HFFc6 (cell line): ENCODE measurements at regions not wholly inside any gene's neighbourhood (a gene's known extent, or its start where the extent isn't known, plus 50 kb on each side); places are given as distances from the start of the nearest gene placed in this dataset.

Experiments
- DNase-seq: peaks from one replicate; pipeline ENCODE4 v3.0.0-alpha.2; 2018
- H3K27ac Mint-ChIP-seq: 2 replicates; pipeline ENCODE4 v1.8.0; 2020; ENCODE audit warnings: mild to moderate bottlenecking, mixed read lengths
- H3K27me3 Mint-ChIP-seq: 2 replicates; pipeline ENCODE4 v1.8.0; 2021; ENCODE audit warnings: mild to moderate bottlenecking, moderate library complexity, mixed read lengths; ENCODE audit not compliant: insufficient read depth
- H3K36me3 Mint-ChIP-seq: 2 replicates; pipeline ENCODE4 v1.8.0; 2021; ENCODE audit warnings: low read depth, mixed read lengths
- H3K4me1 Mint-ChIP-seq: 2 replicates; pipeline ENCODE4 v1.8.0; 2020; ENCODE audit warnings: low read depth, mixed read lengths
- H3K4me3 Mint-ChIP-seq: 2 replicates; pipeline ENCODE4 v1.8.0; 2020; ENCODE audit warnings: mild to moderate bottlenecking, moderate library complexity, mixed read lengths
- H3K9me3 Mint-ChIP-seq: 2 replicates; pipeline ENCODE4 v1.8.0; 2020; ENCODE audit warnings: mild to moderate bottlenecking, mixed read lengths
- CTCF ChIP-seq: fragments of 200-600 bp; sonication (generic); IDR thresholded peaks from 2 replicates; pipeline ENCODE4 v1.5.0; 2021; ENCODE audit warnings: antibody characterized with exemption, mild to moderate bottlenecking

- peaks cover 6% of the 10 kb centered on the region; the same call in 1 of the 2 replicates for H3K4me1 Mint-ChIP-seq
- H3K36me3 Mint-ChIP-seq = no peaks in the 10 kb centered on the region
- no peaks in the 10 kb centered on the region for H3K9me3 Mint-ChIP-seq
- no peak for TF ChIP-seq CTCF
- H3K27ac Mint-ChIP-seq = no peak overlapping the region
- peaks cover 2% of the 10 kb centered on the region for H3K27me3 Mint-ChIP-seq
- DNase-seq = no peak
- H3K4me3 Mint-ChIP-seq = no peak overlapping the region
Observed at GRCh38 chr1:221563476-221563921, 178.4 kb downstream of the DUSP10 start.

- Mint-ChIP-seq H3K27me3 (peaks cover 2% of the 10 kb centered on the region), H3K36me3 (no peaks in the 10 kb centered on the region), H3K27ac (no peak overlapping the region), H3K4me1 (peaks cover 8% of the 10 kb centered on the region; the same call in 1 of the 2 replicates), H3K4me3 (no peak overlapping the region), H3K9me3 (no peaks in the 10 kb centered on the region)
- no peak for TF ChIP-seq CTCF
- no peak for DNase-seq
Observed at GRCh38 chr1:221564891-221565290, 177.0 kb downstream of the DUSP10 start.

GRCh38 chr1:221565711-221566110, 176.2 kb downstream of the DUSP10 start:
- peaks cover 2% of the 10 kb centered on the region for H3K27me3 Mint-ChIP-seq
- H3K27ac Mint-ChIP-seq = no peak overlapping the region
- no peak for DNase-seq
- H3K4me3 Mint-ChIP-seq = no peak overlapping the region
- no peaks in the 10 kb centered on the region for H3K9me3 Mint-ChIP-seq
- no peak for TF ChIP-seq CTCF
- peaks cover 8% of the 10 kb centered on the region; the same call in 1 of the 2 replicates for H3K4me1 Mint-ChIP-seq
- H3K36me3 Mint-ChIP-seq = no peaks in the 10 kb centered on the region

GRCh38 chr1:221567859-221568507, 173.9 kb downstream of the DUSP10 start:
- H3K9me3 Mint-ChIP-seq = no peaks in the 10 kb centered on the region
- no peaks in the 10 kb centered on the region for H3K36me3 Mint-ChIP-seq
- peaks cover 8% of the 10 kb centered on the region; the same call in 1 of the 2 replicates for H3K4me1 Mint-ChIP-seq
- H3K4me3 Mint-ChIP-seq = no peak overlapping the region
- no peak for DNase-seq
- H3K27ac Mint-ChIP-seq = no peak overlapping the region
- peaks cover 2% of the 10 kb centered on the region for H3K27me3 Mint-ChIP-seq
- no peak for TF ChIP-seq CTCF

GRCh38 chr1:221573756-221574155, 168.1 kb downstream of the DUSP10 start:
- Mint-ChIP-seq H3K27ac (no peak overlapping the region), H3K36me3 (peaks cover 23% of the 10 kb centered on the region), H3K4me3 (no peak overlapping the region), H3K4me1 (peaks cover 35% of the 10 kb centered on the region), H3K27me3 (no peaks in the 10 kb centered on the region), H3K9me3 (peaks cover 19% of the 10 kb centered on the region)
- TF ChIP-seq CTCF = no peak
- DNase-seq = no peak
